T-helper 1 cell (primary cell): ENCODE measurements at regions not wholly inside any gene's neighbourhood (a gene's known extent, or its start where the extent isn't known, plus 50 kb on each side); places are given as distances from the start of the nearest gene placed in this dataset.

ENCODE experiments used
- DNase-seq, 5 donors: peaks; one replicate each; pipeline ENCODE4 v3.0.0-alpha.2; 2012 to 2020

DNA sequence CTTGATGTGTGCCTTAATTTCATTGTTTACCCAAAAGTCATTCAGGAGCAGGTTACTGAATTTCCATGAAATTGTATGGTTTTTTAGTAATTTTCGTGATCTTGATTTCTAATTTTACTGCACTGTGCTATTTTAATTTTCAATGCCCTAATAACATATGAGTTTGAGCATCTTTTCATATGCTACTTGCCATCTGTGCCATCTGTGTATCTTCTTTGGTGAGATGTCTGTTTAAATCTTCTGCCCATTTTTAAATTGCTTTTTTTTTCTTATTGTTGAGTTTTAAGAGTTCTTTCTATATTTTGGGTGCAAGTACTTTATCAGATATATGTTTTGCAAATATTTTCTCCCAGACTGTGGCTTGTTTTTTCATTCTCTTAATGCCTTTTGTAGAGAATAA, 165.9 kb downstream of the ST6GAL2 start:
- no peak for DNase-seq

DNA sequence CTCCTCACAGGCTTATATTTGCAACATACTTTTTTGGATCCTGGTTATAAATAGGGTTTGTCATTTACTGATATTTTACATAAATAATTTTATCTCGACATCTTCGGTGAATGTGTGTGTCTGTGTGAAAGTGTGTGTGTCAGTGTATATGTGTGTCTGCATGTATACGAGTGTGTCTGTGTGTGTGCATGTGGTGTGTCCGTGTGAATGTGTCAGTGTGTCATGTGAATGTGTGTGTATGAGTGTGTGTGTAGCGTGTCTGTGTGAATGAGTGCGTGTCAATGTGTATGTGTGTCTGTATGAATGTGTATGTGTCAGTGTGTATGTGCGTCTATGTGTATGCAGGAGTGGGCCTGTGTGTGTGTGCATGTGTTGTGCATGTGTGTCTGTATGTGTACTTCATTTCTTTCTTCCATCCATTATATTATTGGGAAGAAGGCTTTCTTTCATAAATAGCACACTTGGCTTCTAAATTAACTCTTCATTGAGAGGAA, 161.6 kb downstream of the ST6GAL2 start:
- no peak for DNase-seq

DNA sequence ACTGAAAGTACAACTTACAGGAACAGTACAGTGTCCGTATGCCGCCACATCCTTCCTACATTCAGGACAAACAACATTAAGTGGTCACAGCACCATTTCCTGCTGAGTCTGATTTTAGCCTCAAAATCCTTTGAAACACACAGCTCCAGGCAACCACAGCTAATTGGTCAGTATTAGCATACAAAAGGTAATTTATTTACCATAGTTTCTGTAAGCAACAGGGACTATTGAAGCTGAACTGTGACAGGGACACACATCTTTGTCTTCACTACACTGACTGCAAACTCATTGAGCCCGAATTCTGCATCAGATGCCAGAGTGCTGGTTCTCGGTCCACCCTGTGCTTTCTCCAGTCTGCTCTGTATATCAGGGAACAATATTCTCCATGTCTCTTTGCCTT, 151.8 kb downstream of the ST6GAL2 start:
- DNase-seq = no peak

- DNase-seq = no peak
Measured at GRCh38 chr2:106735807-106736206, 150.2 kb downstream of the ST6GAL2 start.

DNA sequence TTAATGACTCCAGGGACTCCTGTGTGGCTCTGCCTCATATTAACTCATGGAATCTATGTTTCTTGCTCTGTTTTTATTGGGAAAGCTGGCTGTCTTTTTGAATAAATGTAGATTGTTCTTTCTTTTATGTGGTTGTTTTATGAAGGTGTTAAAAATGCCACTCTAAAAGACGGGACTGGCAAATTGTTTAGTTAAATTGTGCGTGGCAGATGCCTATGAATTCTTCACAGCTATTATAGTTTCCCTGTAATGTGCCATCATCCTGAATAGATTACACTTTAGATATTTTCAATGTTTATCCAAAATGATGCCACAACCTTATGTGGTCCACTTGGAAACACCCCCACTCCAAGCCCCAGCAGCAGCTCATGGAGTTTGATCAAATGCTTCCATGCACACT, 149.7 kb downstream of the ST6GAL2 start:
- DNase-seq = no peak

DNA sequence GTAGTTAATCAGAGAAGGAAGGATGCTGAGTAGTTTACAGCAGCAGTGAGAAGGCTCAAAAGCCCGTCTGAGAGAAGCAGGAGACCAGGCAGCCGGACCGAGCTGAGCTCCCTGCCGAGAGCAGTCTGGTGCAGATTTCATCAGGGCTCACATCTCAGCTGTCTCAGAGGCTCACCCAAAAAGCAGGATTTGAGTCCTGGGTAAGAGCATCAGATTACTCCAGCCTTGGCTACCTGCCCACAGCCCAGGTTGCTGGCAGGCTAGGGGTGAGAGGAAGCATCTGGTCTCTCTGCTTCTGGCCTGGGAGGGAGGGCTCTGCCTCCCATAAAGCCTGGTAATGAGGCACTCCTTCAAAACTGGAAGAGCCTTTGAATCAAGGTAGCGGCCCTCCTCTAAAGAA, 140.5 kb downstream of the ST6GAL2 start:
- no peak for DNase-seq

- no peak for DNase-seq
Measured at GRCh38 chr2:106749823-106750222, 136.1 kb downstream of the ST6GAL2 start.
